KMS-11 (cell line): ENCODE measurements at regions not wholly inside any gene's neighbourhood (a gene's known extent, or its start where the extent isn't known, plus 50 kb on each side); places are given as distances from the start of the nearest gene placed in this dataset.

Experiments used
- H2AFZ ChIP-seq: fragments of 200-600 bp; sonication (generic); 2 replicates; pipeline ENCODE4 v1.6.1; 2016; ENCODE audit warnings: antibody characterized with exemption, mixed run types, low read depth
- H3K27ac ChIP-seq: fragments of 200-600 bp; sonication (generic); 2 replicates; pipeline ENCODE4 v1.6.1; 2016; ENCODE audit warnings: mild to moderate bottlenecking, mixed run types
- H3K27me3 ChIP-seq: fragments of 200-600 bp; sonication (generic); 2 replicates; pipeline ENCODE4 v1.6.1; 2017; ENCODE audit warnings: mild to moderate bottlenecking, low read depth, mixed run types, moderate library complexity; ENCODE audit not compliant: insufficient read depth
- H3K36me3 ChIP-seq: fragments of 200-600 bp; sonication (generic); 2 replicates; pipeline ENCODE4 v1.6.1; 2017; ENCODE audit warnings: mild to moderate bottlenecking, mixed run types; ENCODE audit not compliant: insufficient read depth
- H3K4me1 ChIP-seq: fragments of 200-600 bp; sonication (generic); 2 replicates; pipeline ENCODE4 v1.6.1; 2016; ENCODE audit warnings: mild to moderate bottlenecking, low read depth, mixed run types; ENCODE audit not compliant: poor library complexity, severe bottlenecking
- H3K4me2 ChIP-seq: fragments of 200-600 bp; sonication (generic); 2 replicates; pipeline ENCODE4 v1.7.0; 2016; ENCODE audit warnings: mild to moderate bottlenecking, mixed run types
- H3K4me3 ChIP-seq: fragments of 200-600 bp; sonication (generic); IDR thresholded peaks from 2 replicates; pipeline ENCODE4 v1.6.1; 2017; ENCODE audit warnings: low read depth, low read length, mixed read lengths; ENCODE audit not compliant: insufficient read depth
- H3K79me2 ChIP-seq: fragments of 200-600 bp; sonication (generic); 2 replicates; pipeline ENCODE4 v1.6.1; 2016; ENCODE audit warnings: low read depth, mixed run types; ENCODE audit not compliant: insufficient read depth
- H3K9ac ChIP-seq: fragments of 200-600 bp; sonication (generic); 2 replicates; pipeline ENCODE4 v1.6.1; 2016; ENCODE audit warnings: mild to moderate bottlenecking, mixed run types
- H4K20me1 ChIP-seq: fragments of 200-600 bp; sonication (generic); 2 replicates; pipeline ENCODE4 v1.6.1; 2016; ENCODE audit warnings: mild to moderate bottlenecking, mixed run types; ENCODE audit not compliant: insufficient read depth
- TF ChIP-seq, protein P1 (sequence below): fragments of 200-600 bp; sonication (generic); conservative IDR thresholded peaks from 2 replicates; pipeline ENCODE4 v1.6.1; 2017; ENCODE audit warnings: low read depth, mild to moderate bottlenecking, antibody characterized with exemption, low read length, moderate library complexity, mixed read lengths

DNA sequence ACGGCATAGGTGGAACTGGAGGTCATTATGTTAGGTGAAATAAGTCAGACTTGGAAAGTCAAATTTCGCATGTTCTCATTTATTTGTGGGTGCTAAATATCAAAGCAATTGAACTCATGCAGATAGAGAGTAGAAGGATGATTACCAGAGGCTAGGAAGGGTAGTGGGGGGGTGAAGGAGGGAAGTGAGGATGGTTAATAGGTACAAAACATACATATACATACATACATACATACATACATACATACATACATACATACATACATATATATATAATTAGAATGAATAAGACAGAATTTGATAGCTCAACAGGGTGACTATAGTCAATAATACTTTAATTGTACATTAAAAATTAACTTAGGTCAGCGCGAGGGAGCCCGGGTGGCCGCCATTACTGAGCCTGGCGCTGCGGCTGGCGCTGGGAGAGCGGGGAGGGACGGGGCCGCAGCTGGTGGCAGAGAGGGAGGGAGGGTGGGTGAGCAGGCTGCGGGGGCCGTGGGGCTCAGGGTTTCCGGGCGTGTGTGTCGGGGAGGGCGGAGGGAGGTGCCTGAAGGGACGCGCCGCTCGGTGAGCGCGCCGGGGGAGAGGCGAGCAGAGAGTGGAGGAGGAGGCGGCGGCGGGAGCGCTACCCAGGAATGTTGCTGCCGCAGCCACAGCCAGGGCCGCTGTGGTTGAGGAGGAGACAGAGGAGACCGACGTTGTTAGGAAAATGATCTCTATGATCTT, 85.8 kb upstream of the EGFR start:
- no peaks in the 10 kb centered on the region for H3K4me1 ChIP-seq
- no peak overlapping the region for H2AFZ ChIP-seq
- no peak overlapping the region for H3K4me3 ChIP-seq
- H3K27me3 ChIP-seq = no peaks in the 10 kb centered on the region
- no peaks in the 10 kb centered on the region for H3K79me2 ChIP-seq
- H3K27ac ChIP-seq = no peak overlapping the region
- H4K20me1 ChIP-seq = no peaks in the 10 kb centered on the region
- H3K36me3 ChIP-seq = no peaks in the 10 kb centered on the region
- H3K9ac ChIP-seq = no peak overlapping the region
- TF ChIP-seq, protein P1, sequence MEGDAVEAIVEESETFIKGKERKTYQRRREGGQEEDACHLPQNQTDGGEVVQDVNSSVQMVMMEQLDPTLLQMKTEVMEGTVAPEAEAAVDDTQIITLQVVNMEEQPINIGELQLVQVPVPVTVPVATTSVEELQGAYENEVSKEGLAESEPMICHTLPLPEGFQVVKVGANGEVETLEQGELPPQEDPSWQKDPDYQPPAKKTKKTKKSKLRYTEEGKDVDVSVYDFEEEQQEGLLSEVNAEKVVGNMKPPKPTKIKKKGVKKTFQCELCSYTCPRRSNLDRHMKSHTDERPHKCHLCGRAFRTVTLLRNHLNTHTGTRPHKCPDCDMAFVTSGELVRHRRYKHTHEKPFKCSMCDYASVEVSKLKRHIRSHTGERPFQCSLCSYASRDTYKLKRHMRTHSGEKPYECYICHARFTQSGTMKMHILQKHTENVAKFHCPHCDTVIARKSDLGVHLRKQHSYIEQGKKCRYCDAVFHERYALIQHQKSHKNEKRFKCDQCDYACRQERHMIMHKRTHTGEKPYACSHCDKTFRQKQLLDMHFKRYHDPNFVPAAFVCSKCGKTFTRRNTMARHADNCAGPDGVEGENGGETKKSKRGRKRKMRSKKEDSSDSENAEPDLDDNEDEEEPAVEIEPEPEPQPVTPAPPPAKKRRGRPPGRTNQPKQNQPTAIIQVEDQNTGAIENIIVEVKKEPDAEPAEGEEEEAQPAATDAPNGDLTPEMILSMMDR = no peak
- no peak overlapping the region for H3K4me2 ChIP-seq

DNA sequence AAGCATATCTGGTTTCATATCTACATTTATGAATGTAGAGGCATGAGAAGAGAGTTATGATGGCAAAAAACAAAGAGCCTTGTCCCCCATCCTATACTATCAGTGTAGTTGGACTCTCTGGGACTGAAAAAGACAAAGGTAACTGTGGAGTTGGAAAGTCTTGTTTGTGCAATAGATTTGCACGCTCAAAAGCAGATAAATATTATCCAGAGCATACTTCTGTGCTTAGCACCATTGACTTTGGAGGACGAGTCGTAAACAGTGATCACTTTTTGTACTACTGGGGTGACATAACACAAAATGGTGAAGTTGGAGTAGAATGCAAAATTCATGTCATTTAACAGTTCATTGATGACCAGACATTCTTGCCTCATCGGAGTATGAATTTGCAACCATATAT, 85.2 kb upstream of the EGFR start:
- Histone ChIP-seq H3K4me2 (no peak overlapping the region), H3K4me3 (no peak overlapping the region)

DNA sequence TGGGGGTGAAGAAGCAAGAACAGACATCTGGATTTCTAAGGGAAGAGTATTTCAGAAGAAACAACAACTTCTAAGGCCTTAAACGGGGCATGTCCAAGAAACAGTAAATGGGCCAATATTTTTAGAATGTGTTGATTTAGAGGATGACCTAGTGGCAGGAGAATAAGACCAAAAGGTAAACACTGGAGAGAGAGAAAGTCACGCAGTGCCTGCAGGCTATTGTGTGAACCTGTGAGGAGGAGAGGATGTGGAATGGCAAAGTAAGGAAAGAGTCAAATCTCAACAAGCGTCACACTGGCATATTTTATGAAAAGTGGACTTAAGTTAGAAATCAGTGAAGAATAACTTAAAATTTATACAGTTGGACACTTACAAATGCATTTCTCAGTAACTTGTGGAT, 78.1 kb upstream of the EGFR start:
- H3K4me1 ChIP-seq = no peaks in the 10 kb centered on the region
- no peak overlapping the region for H3K27ac ChIP-seq
- no peaks in the 10 kb centered on the region for H4K20me1 ChIP-seq
- TF ChIP-seq, protein P1 = no peak
- no peaks in the 10 kb centered on the region for H3K79me2 ChIP-seq
- H3K9ac ChIP-seq = no peak overlapping the region
- H3K27me3 ChIP-seq = no peaks in the 10 kb centered on the region
- no peaks in the 10 kb centered on the region for H3K36me3 ChIP-seq
- no peak overlapping the region for H3K4me2 ChIP-seq
- no peak overlapping the region for H3K4me3 ChIP-seq
- no peak overlapping the region for H2AFZ ChIP-seq

More for the DNA sequence above, 85.2 kb upstream of the EGFR start:
- Histone ChIP-seq H3K27ac (no peak overlapping the region), H3K9ac (no peak overlapping the region), H3K79me2 (no peaks in the 10 kb centered on the region), H3K27me3 (no peaks in the 10 kb centered on the region), H3K4me1 (no peaks in the 10 kb centered on the region), H4K20me1 (no peaks in the 10 kb centered on the region), H3K36me3 (no peaks in the 10 kb centered on the region), H2AFZ (no peak overlapping the region)
- TF ChIP-seq, protein P1 = no peak

DNA sequence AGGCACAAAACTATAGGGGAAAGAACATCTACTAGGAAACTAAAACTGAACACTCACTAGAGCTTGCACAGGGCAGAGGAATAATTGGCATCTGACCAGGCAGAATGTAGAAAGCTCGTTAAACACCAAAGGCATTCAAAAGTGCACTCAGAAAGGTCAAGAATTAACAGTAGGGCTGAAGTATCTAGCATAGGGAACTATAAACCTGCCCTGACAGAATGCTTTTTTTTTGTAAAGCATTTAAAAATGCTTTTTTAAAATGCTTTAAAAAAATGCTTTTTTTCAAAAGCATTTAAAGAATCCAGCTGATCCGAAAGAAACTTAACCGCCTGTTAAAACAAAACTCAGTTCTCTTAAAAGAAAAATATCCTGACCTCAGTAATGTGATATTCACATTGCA, 74.6 kb upstream of the EGFR start:
- H4K20me1 ChIP-seq = no peaks in the 10 kb centered on the region
- TF ChIP-seq, protein P1 = no peak
- no peaks in the 10 kb centered on the region for H3K36me3 ChIP-seq
- no peak overlapping the region for H3K4me2 ChIP-seq
- H2AFZ ChIP-seq = no peak overlapping the region
- H3K79me2 ChIP-seq = no peaks in the 10 kb centered on the region
- H3K4me3 ChIP-seq = no peak overlapping the region
- no peak overlapping the region for H3K27ac ChIP-seq
- H3K27me3 ChIP-seq = no peaks in the 10 kb centered on the region
- H3K9ac ChIP-seq = no peak overlapping the region
- no peaks in the 10 kb centered on the region for H3K4me1 ChIP-seq
